Fibroblast of skin of back (primary cell): ENCODE measurements at regions not wholly inside any gene's neighbourhood (a gene's known extent, or its start where the extent isn't known, plus 50 kb on each side); places are given as distances from the start of the nearest gene placed in this dataset.

Source experiments
- DNase-seq: peaks from one replicate; pipeline ENCODE4 v3.0.0-alpha.2; 2013

- peak; percentile 78 for DNase-seq
Observed at GRCh38 chr6:82013561-82014530, 233.7 kb downstream of the IBTK start.

- DNase-seq, result peak; percentile 53
Observed at GRCh38 chr6:82006027-82006738, 241.4 kb downstream of the IBTK start.

- no peak for DNase-seq
Observed at GRCh38 chr6:82000551-82000950, 247.0 kb downstream of the IBTK start.

- DNase-seq, result no peak
Observed at GRCh38 chr6:81999826-82000225, 247.3 kb upstream of the TENT5A start.

- no peak for DNase-seq
Observed at GRCh38 chr6:81999270-81999669, 246.8 kb upstream of the TENT5A start.

GRCh38 chr6:81998432-81998831, 246.0 kb upstream of the TENT5A start:
- DNase-seq, result peak; percentile 90

GRCh38 chr6:81997090-81997926, 244.8 kb upstream of the TENT5A start:
- peak; percentile 88 for DNase-seq

GRCh38 chr6:81996414-81996813, 243.9 kb upstream of the TENT5A start:
- peak; percentile 91 for DNase-seq

GRCh38 chr6:81995548-81996289, 243.2 kb upstream of the TENT5A start:
- peak; percentile 68 for DNase-seq

GRCh38 chr6:81988871-81989270, 236.4 kb upstream of the TENT5A start:
- no peak for DNase-seq

GRCh38 chr6:81988446-81988845, 236.0 kb upstream of the TENT5A start:
- DNase-seq, result no peak

- no peak for DNase-seq
Observed at GRCh38 chr6:81987293-81987692, 234.8 kb upstream of the TENT5A start.

GRCh38 chr6:81985191-81985590, 232.7 kb upstream of the TENT5A start:
- peak; percentile 21 for DNase-seq

- no peak for DNase-seq
Observed at GRCh38 chr6:81984599-81984998, 232.1 kb upstream of the TENT5A start.

- DNase-seq, result peak; percentile 86
Observed at GRCh38 chr6:81981812-81982211, 229.3 kb upstream of the TENT5A start.

GRCh38 chr6:81979767-81980166, 227.3 kb upstream of the TENT5A start:
- no peak for DNase-seq

GRCh38 chr6:81979329-81979728, 226.8 kb upstream of the TENT5A start:
- no peak for DNase-seq

- no peak for DNase-seq
Observed at GRCh38 chr6:81978230-81978629, 225.7 kb upstream of the TENT5A start.

GRCh38 chr6:81977486-81977885, 225.0 kb upstream of the TENT5A start:
- DNase-seq, result peak; percentile 56

- DNase-seq, result no peak
Observed at GRCh38 chr6:81969814-81970213, 217.3 kb upstream of the TENT5A start.

- no peak for DNase-seq
Observed at GRCh38 chr6:81969011-81969410, 216.5 kb upstream of the TENT5A start.

- no peak for DNase-seq
Observed at GRCh38 chr6:81966968-81967367, 214.5 kb upstream of the TENT5A start.
